Hindlimb muscle (tissue), 1 donor: ENCODE measurements at regions not wholly inside any gene's neighbourhood (a gene's known extent, or its start where the extent isn't known, plus 50 kb on each side); places are given as distances from the start of the nearest gene placed in this dataset.
"Not testable (repeated sequence)": the region's sequence is repeated elsewhere in the genome, so short reads cannot be mapped to it uniquely, and the experiment has no call there.

ENCODE experiments used
- DNase-seq: peaks from one replicate; pipeline ENCODE4 v3.0.0-alpha.2; 2013

DNA sequence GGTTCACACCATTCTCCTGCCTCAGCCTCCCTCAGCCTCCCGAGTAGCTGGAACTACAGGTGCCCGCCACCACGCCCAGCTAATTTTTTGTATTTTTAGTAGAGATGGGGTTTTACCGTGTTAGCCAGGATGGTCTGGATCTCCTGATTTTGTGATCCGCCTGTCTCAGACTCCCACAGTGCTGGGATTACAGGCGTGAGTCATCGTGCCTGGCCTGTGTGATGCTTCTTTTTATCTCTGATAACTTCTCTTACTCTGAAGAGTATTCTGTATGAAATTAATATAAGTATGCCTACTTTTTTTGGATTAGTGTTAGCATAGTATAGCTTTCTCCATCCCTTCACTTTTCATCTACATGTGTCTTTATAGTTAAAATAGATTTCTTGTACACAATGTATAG lies 180.8 kb upstream of the GALNT15 start:
- not testable (repeated sequence) for DNase-seq

- DNase-seq: not testable (repeated sequence)
These were observed 178.0 kb upstream of the GALNT15 start for GRCh38 chr3:15996496-15996895.

- DNase-seq: no peak
These were observed 177.1 kb upstream of the GALNT15 start for GRCh38 chr3:15997274-15997943.

DNA sequence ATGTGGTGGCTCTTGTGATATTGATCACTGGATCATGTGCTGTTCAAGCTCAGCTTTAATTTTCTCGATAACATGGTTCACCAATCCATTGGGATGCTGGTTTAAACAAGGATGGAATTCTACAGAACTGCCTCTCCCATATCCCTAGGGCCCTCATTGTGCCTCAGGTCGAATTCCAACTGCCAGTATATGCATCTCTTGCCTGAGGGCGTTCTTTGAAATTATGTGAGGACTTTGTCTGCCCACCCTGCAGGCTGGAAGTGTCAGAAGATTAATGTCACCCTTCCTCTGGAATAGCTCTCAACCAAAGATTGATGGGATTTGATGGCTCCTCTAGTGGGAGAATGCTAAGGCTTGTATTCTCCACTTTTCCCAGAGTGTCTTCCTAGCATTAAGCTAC lies 175.6 kb upstream of the GALNT15 start:
- DNase-seq: no peak

- DNase-seq: no peak
These were observed 169.7 kb upstream of the GALNT15 start for GRCh38 chr3:16004812-16005211.

GRCh38 chr3:16011376-16011775 lies 163.1 kb upstream of the GALNT15 start:
- DNase-seq: no peak

DNA sequence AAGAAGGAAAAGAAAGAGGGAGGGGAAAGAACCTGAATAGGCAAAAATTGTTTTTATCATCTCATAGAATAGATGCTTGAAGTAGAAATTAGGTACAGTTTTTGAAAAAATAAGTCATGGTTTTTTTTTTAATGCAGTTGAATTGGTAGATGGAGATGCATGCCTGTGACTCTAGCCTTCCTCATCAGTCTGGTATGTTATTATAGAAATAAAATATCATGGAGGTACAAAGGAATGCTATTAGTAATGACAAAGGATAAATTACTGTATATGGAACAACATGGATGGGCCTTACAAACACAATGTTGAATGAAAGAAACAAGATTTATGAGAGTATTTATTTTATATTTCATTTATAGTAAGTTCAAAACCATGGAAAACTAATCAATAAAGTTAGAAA lies 162.4 kb upstream of the GALNT15 start:
- DNase-seq: no peak

GRCh38 chr3:16013568-16013967 lies 160.9 kb upstream of the GALNT15 start:
- no peak for DNase-seq

GRCh38 chr3:16021801-16022200 lies 152.7 kb upstream of the GALNT15 start:
- not testable (repeated sequence) for DNase-seq

GRCh38 chr3:16023881-16024280 lies 150.6 kb upstream of the GALNT15 start:
- not testable (repeated sequence) for DNase-seq

GRCh38 chr3:16024548-16024947 lies 149.9 kb upstream of the GALNT15 start:
- DNase-seq: no peak

DNA sequence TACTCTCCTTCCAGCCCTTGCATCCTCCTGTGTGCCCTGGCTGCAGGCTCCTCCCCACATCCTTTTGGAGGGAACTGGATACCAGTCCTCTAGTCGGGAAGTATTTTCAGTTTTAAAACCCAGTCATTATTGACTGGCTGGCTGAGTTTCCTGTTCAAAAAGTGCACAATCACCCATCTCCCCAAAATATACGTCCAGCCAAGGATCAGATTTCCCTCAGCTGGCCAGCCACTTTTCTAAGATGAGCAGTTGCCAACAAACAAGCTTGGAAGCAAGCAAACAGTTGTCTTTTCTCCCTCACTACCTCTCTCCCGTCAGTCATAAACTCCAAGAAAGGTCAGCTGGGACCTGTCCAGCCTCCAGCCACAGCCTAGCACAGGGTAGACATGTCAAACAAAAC lies 147.7 kb upstream of the GALNT15 start:
- DNase-seq: no peak

- DNase-seq: no peak
These were observed 145.9 kb upstream of the GALNT15 start for GRCh38 chr3:16028604-16029003.

DNA sequence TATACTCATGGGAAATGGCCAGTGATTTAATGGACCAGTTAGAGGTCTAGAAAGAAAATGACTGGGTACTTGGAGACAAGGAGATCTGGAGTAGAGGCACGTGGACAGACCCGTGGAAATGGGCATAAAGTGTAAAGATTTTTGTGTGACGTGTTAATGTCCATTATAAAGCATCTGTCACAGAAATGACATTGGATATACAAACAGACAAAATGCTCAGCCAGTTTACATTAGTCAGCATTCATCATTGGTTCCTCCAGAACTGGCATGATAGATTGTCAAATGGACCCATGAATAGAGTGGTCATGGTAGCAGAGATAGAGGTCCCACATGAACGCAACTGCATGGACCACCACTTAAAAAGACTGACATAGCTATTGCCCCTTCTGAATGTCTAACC lies 144.1 kb upstream of the GALNT15 start:
- no peak for DNase-seq

GRCh38 chr3:16031434-16031833 lies 143.0 kb upstream of the GALNT15 start:
- DNase-seq: no peak

- DNase-seq: no peak
These were observed 140.4 kb upstream of the GALNT15 start for GRCh38 chr3:16033889-16034687.

DNA sequence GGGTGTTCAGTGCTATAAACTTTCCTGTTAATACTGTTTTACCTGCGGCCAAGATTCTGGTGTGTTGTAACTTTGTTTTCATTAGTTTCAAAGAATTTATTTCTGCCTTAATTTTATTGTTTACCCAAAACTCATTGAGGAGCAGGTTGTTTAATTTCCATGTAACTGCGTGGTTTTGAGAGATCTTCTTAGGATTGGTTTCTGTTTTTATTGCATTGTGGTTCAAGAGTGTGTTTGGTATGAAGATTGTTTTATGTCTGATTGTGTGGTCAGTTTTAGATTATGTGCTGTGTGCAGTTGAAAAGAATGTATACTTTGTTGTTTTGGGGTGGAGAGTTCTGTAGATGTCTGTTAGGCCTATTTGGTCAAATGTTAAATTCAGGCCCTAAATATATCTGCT lies 133.5 kb upstream of the GALNT15 start:
- no peak for DNase-seq

- DNase-seq: peak; percentile 69
These were observed 125.8 kb upstream of the GALNT15 start for GRCh38 chr3:16048435-16049318.

DNA sequence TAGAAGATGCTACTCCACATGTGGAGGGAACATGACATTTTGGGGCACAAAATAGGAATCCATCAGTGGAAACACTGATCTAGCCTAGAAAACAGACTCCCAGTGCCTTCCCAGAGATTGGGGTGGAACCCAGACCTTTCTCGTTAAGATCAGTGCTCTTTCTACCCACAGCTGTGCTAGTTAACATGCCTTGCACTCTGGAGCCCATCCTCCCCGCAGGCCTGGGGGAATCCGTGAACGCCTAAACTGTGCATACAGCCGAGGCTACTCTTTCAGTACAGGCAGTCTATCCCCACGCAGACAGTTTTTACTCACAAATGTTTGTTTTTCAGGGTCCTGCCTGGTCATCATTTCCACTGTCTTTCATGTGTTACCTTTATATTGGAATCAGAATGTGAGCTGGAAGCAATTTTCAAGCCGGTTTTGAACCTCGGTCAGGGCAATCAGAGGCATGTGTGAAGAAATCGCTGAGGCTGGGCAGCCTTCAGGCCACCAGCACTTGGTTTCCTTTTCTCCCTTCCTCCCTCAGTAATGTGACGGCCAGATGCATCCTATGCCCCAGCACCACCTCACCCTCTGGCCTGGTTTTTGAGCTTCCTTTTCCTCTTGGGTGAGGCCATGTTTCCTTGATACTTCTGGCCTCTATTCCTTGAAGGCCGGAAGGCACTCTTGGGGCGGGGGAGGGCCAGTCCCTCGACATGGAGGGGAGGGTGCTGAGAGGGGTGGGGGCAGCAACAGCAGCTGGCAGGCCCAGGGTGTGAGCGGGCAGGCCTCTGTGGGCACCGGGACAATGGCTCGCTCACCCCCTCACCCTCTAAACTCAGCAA lies 123.6 kb upstream of the GALNT15 start:
- no peak for DNase-seq

DNA sequence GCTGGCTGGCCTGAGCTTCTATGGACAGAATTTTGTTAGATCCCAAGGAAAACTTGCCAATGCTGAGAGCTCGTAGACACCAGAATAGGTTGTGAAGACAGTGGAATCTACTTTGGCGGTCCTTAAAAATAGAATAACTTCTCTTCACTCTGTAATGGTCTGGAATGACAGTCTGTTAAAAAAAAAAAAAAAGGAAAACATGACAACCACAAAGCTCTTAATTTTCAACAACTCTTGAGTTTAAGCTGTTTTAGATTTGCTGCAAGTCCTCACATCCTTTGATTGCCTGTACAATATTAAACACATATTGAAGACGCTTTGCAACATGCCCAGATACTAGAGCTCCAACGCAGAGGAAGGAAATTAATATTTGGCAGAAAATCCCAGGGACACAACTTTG lies 122.8 kb upstream of the GALNT15 start:
- DNase-seq: no peak

DNA sequence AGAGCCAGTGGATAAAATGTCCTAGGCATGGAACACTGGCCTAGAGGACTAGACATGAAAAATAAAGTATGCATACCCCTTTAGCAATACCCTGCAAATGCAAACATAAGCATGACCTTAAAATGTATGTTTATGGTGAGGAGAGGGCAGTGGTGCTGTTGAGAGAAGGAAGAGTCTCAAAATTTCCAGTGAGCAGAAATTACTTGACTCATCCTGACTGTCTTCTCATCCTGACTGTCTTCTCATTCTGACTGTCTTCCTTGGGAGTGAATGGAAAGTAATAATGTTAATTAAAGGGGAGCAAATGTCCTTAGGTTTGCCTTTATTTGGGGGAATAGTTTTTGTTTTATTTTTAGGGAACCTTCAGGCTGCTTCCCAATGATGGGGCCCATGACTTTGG lies 121.5 kb upstream of the GALNT15 start:
- no peak for DNase-seq

- no peak for DNase-seq
These were observed 120.7 kb upstream of the GALNT15 start for GRCh38 chr3:16053794-16054193.
